HFFc6 (cell line): ENCODE measurements at regions not wholly inside any gene's neighbourhood (a gene's known extent, or its start where the extent isn't known, plus 50 kb on each side); places are given as distances from the start of the nearest gene placed in this dataset.
A peak's percentile ranks its signal among the peaks of the same experiment; 100 is the strongest.

ENCODE experiments used
- DNase-seq: peaks from one replicate; pipeline ENCODE4 v3.0.0-alpha.2; 2018
- H3K27ac Mint-ChIP-seq: 2 replicates; pipeline ENCODE4 v1.8.0; 2020; ENCODE audit warnings: mild to moderate bottlenecking, mixed read lengths
- H3K27me3 Mint-ChIP-seq: 2 replicates; pipeline ENCODE4 v1.8.0; 2021; ENCODE audit warnings: mild to moderate bottlenecking, moderate library complexity, mixed read lengths; ENCODE audit not compliant: insufficient read depth
- H3K36me3 Mint-ChIP-seq: 2 replicates; pipeline ENCODE4 v1.8.0; 2021; ENCODE audit warnings: low read depth, mixed read lengths
- H3K4me1 Mint-ChIP-seq: 2 replicates; pipeline ENCODE4 v1.8.0; 2020; ENCODE audit warnings: low read depth, mixed read lengths
- H3K4me3 Mint-ChIP-seq: 2 replicates; pipeline ENCODE4 v1.8.0; 2020; ENCODE audit warnings: mild to moderate bottlenecking, moderate library complexity, mixed read lengths
- H3K9me3 Mint-ChIP-seq: 2 replicates; pipeline ENCODE4 v1.8.0; 2020; ENCODE audit warnings: mild to moderate bottlenecking, mixed read lengths
- CTCF ChIP-seq: fragments of 200-600 bp; sonication (generic); IDR thresholded peaks from 2 replicates; pipeline ENCODE4 v1.5.0; 2021; ENCODE audit warnings: antibody characterized with exemption, mild to moderate bottlenecking

- Mint-ChIP-seq H3K27me3 (no peaks in the 10 kb centered on the region; the same call in 1 of the 2 replicates), H3K4me3 (no peak overlapping the region), H3K27ac (no peak overlapping the region), H3K36me3 (peaks cover 3% of the 10 kb centered on the region), H3K9me3 (peaks cover 3% of the 10 kb centered on the region), H3K4me1 (no peaks in the 10 kb centered on the region)
- TF ChIP-seq CTCF, result no peak
- no peak for DNase-seq
Observed at GRCh38 chr1:172918478-172918877, 132.3 kb downstream of the TNFSF18 start.

GRCh38 chr1:172926070-172926469, 124.7 kb downstream of the TNFSF18 start:
- H3K9me3 Mint-ChIP-seq, result no peaks in the 10 kb centered on the region
- H3K36me3 Mint-ChIP-seq, result peaks cover 11% of the 10 kb centered on the region
- H3K27ac Mint-ChIP-seq, result no peak overlapping the region
- TF ChIP-seq CTCF, result no peak
- H3K27me3 Mint-ChIP-seq, result no peaks in the 10 kb centered on the region
- H3K4me1 Mint-ChIP-seq, result peaks cover 60% of the 10 kb centered on the region
- no peak for DNase-seq
- no peak overlapping the region for H3K4me3 Mint-ChIP-seq

GRCh38 chr1:172928412-172928811, 122.3 kb downstream of the TNFSF18 start:
- peak; percentile 76 for DNase-seq
- peaks cover 82% of the 10 kb centered on the region for H3K4me1 Mint-ChIP-seq
- peaks cover 21% of the 10 kb centered on the region for H3K36me3 Mint-ChIP-seq
- peak overlapping the region; percentile 19 for H3K4me3 Mint-ChIP-seq
- H3K9me3 Mint-ChIP-seq, result no peaks in the 10 kb centered on the region
- H3K27ac Mint-ChIP-seq, result peak overlapping the region; percentile 79
- TF ChIP-seq CTCF, result no peak
- no peaks in the 10 kb centered on the region for H3K27me3 Mint-ChIP-seq

GRCh38 chr1:172929006-172929405, 121.7 kb downstream of the TNFSF18 start:
- peaks cover 88% of the 10 kb centered on the region for H3K4me1 Mint-ChIP-seq
- peak overlapping the region; percentile 79 for H3K27ac Mint-ChIP-seq
- H3K27me3 Mint-ChIP-seq, result no peaks in the 10 kb centered on the region
- peak overlapping the region; percentile 19; the same call in 1 of the 2 replicates for H3K4me3 Mint-ChIP-seq
- H3K9me3 Mint-ChIP-seq, result no peaks in the 10 kb centered on the region
- peak; percentile 46 for DNase-seq
- H3K36me3 Mint-ChIP-seq, result peaks cover 21% of the 10 kb centered on the region
- TF ChIP-seq CTCF, result no peak

- TF ChIP-seq CTCF, result no peak
- H3K36me3 Mint-ChIP-seq, result peaks cover 16% of the 10 kb centered on the region
- no peak for DNase-seq
- peak overlapping the region; percentile 79 for H3K27ac Mint-ChIP-seq
- H3K27me3 Mint-ChIP-seq, result no peaks in the 10 kb centered on the region
- peaks cover 90% of the 10 kb centered on the region for H3K4me1 Mint-ChIP-seq
- H3K9me3 Mint-ChIP-seq, result no peaks in the 10 kb centered on the region
- no peak overlapping the region for H3K4me3 Mint-ChIP-seq
Observed at GRCh38 chr1:172930142-172930541, 120.6 kb downstream of the TNFSF18 start.

- no peak for DNase-seq
- Mint-ChIP-seq H3K27ac (peak overlapping the region; percentile 96; the same call in 1 of the 2 replicates), H3K9me3 (no peaks in the 10 kb centered on the region), H3K4me3 (0 out of 2 replicates have a peak overlapping the region, but pooled peaks have one; percentile 4), H3K36me3 (peaks cover 16% of the 10 kb centered on the region), H3K4me1 (peaks cover 93% of the 10 kb centered on the region), H3K27me3 (no peaks in the 10 kb centered on the region)
- TF ChIP-seq CTCF, result no peak
Observed at GRCh38 chr1:172931340-172931739, 119.4 kb downstream of the TNFSF18 start.
